ENCODE measurements at regions not wholly inside any gene's neighbourhood (a gene's known extent, or its start where the extent isn't known, plus 50 kb on each side); places are given as distances from the start of the nearest gene placed in this dataset.

DNA sequence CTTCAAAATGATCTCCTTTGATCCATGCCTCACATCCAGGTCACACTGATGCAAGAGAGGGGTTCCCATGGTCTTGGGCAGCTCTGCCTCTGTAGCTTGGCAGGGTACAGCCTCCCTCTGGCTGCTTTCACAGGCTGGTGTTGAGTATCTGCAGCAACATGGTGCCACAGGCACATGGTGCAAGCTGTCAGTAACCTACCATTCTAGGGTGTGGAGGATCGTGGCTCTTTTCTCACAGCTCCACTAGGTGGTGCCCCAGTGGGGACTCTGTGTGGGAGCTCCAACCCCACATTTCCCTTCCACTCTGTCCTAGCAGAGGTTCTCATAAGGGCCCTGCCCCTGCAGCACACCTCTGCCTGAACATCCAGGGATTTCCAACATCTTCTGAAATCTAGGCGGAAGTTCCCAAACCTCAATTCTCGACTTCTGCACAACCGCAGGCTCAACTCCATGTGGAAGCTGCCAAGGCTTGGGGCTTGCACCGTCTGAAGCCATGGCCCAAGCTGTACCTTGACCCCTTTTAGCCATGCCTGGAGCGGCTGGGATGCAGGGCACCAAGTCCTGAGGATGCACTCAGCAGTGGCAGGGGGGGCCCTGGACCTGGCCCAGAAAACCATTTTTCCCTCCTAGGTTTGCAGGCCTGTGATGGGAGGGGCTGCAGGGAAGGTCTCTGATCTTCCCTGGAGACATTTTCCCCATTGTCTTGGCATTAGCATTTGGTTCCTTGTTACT is 137.8 kb upstream of the NUDT6 start (continued):
- TF ChIP-seq, protein P1, sequence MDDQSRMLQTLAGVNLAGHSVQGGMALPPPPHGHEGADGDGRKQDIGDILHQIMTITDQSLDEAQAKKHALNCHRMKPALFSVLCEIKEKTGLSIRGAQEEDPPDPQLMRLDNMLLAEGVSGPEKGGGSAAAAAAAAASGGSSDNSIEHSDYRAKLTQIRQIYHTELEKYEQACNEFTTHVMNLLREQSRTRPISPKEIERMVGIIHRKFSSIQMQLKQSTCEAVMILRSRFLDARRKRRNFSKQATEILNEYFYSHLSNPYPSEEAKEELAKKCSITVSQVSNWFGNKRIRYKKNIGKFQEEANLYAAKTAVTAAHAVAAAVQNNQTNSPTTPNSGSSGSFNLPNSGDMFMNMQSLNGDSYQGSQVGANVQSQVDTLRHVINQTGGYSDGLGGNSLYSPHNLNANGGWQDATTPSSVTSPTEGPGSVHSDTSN (IDR thresholded peaks at IDR 0.05), result no peak
- no peak for TF ChIP-seq NFIC (IDR thresholded peaks at IDR 0.05; ENCODE audit: borderline replicate concordance)
- no peak for TF ChIP-seq FOXJ3 (CRISPR knock-in tag; IDR thresholded peaks at IDR 0.05)
- TF ChIP-seq TCF12 (IDR thresholded peaks at IDR 0.05), result no peak

DNA sequence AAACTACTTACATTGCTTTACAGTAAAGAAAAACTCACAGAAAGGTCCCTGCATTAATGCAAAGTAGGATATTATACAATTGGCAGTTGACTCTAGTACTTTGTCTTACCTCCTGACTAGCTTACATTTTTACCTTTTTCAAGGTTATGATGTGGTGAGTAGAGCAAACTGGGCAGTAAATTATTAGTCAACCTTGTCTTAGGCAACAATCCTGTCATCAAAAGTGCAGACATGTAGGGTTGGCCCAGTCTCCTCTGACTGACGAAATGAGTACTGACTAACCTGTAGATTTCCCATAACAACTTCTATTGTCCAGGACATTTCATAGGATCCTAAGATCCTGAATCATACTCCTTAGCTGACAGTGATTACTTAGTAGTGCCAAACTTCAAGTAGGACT is 142.0 kb upstream of the NUDT6 start:
- Histone ChIP-seq H3K79me2 (ENCODE audit: insufficient read depth) (no peaks in the 10 kb centered on the region), H3K4me1 (ENCODE audit: control insufficient read depth in 1 of 2, insufficient read depth in 2 of 2, low read depth in 1 of 2, low read length in 1 of 2) (no peaks in the 10 kb centered on the region; a peak in 1 of 4 replicates), H3K36me3 (replicated peaks in 1 of 2; ENCODE audit: control insufficient read depth in 1 of 2, insufficient read depth in 2 of 2, low read length in 1 of 2) (peaks cover 2 to 21% of the 10 kb centered on the region in 2 experiments), H3F3A (replicated peaks; ENCODE audit: insufficient read depth) (no peaks in the 10 kb centered on the region), H3K27me3 (ENCODE audit: insufficient read depth) (no peaks in the 10 kb centered on the region), H3K9me3 (no peaks in the 10 kb centered on the region), H2AFZ (ENCODE audit: low read depth) (no peak overlapping the region), H4K20me1 (ENCODE audit: insufficient read depth) (no peaks in the 10 kb centered on the region), H3K9ac (no peak overlapping the region), H3K27ac (ENCODE audit: low read depth in 2 of 2, low read length in 1 of 2) (no peak overlapping the region), H3K4me2 (no peak overlapping the region), H3K9me2 (peaks cover 6% of the 10 kb centered on the region; the same call in 1 of the 2 replicates), H3K4me3 (ENCODE audit: low read depth in 2 of 2, low read length in 1 of 2) (no peak overlapping the region)
- ChIA-PET CTCF (no interaction called here), POLR2A (interaction anchor here (0.9 kb wide), 1 partner anchor 10 kb away, joined by 3 read pairs; no protein-coding TSS in a partner anchor)
- no peak for TF ChIP-seq RAD21 (IDR thresholded peaks at IDR 0.05; ENCODE audit: low read length)
- no peak for TF ChIP-seq GATA2 (CRISPR knock-in tag; IDR thresholded peaks at IDR 0.05)
- TF ChIP-seq GABPA (IDR thresholded peaks at IDR 0.05; ENCODE audit: low read depth), result no peak
- TF ChIP-seq POLR2AphosphoS5 (IDR thresholded peaks at IDR 0.05; ENCODE audit: low read depth, low read length), result no peak
- TF ChIP-seq RCOR1 (IDR thresholded peaks at IDR 0.05; ENCODE audit: low read length), result no peak
- TF ChIP-seq, protein P2, sequence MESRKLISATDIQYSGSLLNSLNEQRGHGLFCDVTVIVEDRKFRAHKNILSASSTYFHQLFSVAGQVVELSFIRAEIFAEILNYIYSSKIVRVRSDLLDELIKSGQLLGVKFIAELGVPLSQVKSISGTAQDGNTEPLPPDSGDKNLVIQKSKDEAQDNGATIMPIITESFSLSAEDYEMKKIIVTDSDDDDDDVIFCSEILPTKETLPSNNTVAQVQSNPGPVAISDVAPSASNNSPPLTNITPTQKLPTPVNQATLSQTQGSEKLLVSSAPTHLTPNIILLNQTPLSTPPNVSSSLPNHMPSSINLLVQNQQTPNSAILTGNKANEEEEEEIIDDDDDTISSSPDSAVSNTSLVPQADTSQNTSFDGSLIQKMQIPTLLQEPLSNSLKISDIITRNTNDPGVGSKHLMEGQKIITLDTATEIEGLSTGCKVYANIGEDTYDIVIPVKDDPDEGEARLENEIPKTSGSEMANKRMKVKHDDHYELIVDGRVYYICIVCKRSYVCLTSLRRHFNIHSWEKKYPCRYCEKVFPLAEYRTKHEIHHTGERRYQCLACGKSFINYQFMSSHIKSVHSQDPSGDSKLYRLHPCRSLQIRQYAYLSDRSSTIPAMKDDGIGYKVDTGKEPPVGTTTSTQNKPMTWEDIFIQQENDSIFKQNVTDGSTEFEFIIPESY (IDR thresholded peaks at IDR 0.05; ENCODE audit: borderline replicate concordance, low read depth), result no peak
- TF ChIP-seq TCF12 (IDR thresholded peaks at IDR 0.05), result no peak
- TF ChIP-seq, protein P3, sequence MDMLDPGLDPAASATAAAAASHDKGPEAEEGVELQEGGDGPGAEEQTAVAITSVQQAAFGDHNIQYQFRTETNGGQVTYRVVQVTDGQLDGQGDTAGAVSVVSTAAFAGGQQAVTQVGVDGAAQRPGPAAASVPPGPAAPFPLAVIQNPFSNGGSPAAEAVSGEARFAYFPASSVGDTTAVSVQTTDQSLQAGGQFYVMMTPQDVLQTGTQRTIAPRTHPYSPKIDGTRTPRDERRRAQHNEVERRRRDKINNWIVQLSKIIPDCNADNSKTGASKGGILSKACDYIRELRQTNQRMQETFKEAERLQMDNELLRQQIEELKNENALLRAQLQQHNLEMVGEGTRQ (IDR thresholded peaks at IDR 0.05; ENCODE audit: borderline replicate concordance, low read depth, low read length), result no peak
- no peak for TF ChIP-seq NRF1 (IDR thresholded peaks at IDR 0.05; ENCODE audit: low read depth, low read length)
- 64% methylated on average over 1 of the region's 1 CpG for WGBS (ENCODE audit: low lambda C conversion rate)
- DNase-seq, result no peak

All from SK-N-SH (cell line).